NOMO-1 treated with DMSO at 0.1 percent for 48 hours (cell line): ENCODE measurements at regions not wholly inside any gene's neighbourhood (a gene's known extent, or its start where the extent isn't known, plus 50 kb on each side); places are given as distances from the start of the nearest gene placed in this dataset.
"Not testable (repeated sequence)": the region's sequence is repeated elsewhere in the genome, so short reads cannot be mapped to it uniquely, and the experiment has no call there.

ENCODE experiments used
- DNase-seq: peaks from one replicate; lab custom pipeline; 2025; ENCODE audit not compliant: unreplicated experiment; lab: John Stamatoyannopoulos, UW

DNA sequence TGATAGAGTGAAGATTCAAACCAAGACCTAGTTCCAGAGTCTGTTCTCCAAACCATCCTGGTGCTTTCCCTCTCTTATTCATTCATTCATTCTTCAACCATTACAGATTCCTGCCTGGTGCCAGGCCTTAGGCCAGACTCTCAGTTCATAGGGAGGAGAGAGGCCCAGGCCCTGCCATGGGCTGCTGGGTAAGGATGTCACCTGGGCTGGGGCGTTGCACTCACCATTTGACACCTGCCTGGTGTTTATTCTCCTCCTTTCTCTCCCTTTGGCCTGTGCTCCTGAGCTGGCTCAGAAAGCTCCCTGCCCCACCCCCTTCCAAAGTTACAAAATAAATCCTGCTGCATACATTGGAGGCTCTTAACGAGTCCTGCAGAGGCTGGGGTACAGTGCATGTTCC lies 549.8 kb downstream of the MATN1 start:
- no peak for DNase-seq

DNA sequence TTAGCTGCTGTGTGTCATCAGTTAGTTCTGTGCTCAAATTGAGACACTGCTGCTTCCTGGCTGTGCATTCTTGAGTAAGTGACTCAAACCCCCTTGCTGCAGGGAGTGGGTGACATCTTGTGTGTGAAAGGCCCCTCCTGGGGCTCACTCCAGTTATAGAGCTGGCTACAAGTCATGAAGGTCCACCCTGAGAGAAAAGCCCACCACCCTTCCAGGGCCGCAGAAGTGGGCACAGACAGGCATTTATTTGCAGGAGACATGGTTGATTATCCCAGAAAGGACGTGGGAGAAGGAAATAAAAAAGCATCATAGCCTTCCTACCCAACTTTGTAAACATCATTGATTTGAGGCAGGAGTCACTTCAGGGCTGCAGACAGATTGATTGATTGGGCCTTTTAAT lies 550.6 kb downstream of the MATN1 start:
- no peak for DNase-seq

DNA sequence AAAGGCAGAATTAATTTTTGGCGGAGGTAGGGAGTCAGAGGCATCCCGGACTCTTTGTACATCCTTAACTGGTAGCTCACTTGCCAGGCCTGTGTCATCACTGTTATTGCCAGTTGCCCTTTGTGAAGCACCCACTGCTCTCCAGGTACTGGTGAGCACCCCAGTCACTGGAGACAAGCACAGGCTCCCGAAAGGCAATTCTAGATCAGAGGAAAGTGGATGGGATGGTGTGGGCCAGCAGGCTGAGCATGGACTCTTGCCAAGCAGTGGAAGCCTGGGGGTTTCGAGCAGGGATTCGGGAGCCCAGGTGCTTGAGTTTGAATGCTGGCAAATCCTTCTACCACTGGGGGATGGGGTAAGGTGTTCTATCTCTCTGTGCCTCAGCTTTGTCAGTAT lies 551.1 kb downstream of the MATN1 start:
- DNase-seq: no peak

DNA sequence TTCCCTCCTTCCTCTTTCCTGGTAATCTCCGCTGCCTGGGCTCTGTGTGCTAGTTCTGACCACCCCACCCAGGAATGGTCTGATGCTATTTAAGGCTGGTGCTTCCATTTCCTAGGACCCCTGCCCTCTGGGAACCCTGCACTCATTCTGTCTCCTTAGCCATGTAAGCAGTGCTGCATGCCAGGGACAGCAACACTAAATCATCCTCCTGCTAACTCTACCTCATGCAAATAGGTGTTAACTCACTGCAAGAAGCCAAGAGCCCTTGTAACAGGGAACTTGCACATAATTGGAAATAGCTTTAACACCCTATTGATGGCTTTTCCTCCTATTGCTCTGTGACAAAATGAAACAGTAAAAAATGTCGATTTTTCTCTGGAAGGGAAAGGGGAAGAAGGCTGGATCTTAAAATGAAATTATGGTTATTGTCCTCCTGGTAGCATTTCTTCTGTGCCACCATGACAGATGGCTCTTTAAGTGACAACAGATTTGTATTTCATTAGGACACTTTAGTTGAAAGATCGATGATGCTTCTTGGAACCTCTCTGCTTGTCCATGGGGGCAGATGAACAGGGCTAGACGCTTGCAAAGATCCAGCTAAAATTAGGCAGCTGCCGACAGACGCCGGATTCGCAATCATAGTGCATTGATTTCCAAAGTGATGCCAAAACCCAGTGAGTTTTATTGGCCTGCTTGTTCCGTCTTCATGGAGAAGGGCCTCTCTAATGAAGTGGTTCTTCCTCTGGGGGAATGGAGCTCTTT lies 551.7 kb downstream of the MATN1 start:
- no peak for DNase-seq

DNA sequence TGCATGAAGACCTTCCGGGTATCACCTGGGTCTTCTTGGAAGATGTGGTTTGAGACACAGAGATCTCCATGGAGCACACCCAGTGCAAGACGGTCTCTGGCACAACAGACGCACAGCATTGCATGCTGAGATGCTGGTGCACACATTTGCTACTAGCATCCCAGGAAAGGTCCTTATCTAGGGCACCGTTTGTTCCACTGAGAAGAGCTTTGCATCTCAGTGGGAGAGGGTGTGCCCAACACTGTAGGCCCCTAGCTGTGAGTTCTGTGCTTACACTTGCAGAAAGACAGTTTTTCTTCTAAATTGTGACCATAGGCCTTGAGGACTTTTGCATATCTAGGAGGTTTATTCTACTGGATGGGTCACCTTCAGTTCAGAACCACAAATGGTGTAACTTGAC lies 554.1 kb downstream of the MATN1 start:
- DNase-seq: no peak

DNA sequence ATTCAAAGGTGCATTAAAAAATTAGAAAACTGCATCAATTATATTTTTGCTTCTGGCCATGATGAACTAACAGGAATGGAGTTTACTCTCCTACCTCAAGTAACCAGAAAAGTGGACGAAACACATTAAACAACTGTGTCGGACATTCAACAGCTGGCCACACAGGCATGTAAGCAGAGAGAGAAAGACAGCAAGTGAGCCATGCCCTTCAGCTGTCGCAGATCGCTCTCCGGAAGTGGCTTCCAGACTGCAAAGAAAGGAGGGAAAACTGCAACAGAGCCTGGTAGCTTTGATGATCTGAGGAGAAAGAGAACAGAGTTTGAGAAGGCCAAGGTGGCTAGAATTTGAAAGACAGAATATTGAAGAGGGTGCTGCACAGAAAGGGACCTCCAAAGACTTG lies 557.2 kb downstream of the MATN1 start:
- DNase-seq: no peak

DNA sequence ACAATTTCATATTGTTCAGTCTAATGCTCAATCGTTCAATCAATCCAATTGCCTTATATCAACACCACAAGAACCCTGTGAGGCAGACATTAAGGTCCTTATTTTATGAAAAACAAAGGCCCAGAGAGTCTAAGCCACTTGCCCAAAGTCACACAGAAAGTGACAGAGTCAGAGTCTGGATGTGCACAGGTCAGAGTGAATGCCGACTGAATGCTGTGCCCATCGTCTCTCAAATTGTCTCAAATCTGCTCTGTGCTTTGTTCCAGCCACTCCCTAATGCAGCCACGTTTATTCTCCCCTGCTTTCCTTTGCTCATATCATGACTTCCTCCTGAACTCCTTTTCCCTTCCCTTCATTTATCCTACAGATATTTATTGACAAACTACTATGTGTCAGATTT lies 558.3 kb downstream of the MATN1 start:
- DNase-seq: no peak

DNA sequence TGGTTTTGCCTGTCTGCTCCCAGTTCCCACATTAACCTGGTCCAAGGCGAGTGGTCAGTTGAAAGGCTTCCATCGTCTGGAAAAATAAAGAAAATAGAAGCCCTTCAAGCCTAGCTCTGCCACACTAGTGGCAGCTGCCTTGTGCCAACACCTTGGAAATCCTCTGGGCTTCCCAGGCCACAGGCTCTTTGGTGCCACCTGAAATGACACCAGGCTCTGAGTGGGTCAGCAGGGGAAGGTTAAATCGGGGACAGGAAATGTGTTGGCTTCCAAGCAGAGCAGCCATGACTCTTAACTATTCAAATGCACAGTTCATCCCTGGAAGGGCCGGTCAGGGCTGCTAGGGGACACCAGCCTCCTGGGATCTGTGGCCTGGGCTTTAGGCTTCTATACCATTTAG lies 558.7 kb downstream of the MATN1 start:
- no peak for DNase-seq

DNA sequence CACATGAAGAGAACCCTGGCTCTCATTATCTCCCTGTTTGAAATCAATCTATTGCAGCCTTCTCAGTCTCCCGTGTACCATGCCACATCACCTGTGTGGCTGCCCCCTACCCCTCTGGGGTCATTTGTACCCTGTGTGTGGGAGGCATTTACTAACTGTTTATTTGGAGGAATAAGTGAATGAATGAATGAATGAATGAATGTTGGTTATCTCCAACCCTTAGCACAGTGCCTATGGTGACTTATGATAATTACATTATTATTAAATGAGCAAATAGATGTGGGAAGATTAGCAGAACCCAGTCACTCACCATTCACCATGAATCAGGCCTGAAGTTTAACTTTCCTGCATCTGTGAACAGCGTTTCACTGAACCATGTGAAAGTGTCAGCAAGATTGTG lies 560.8 kb downstream of the MATN1 start:
- no peak for DNase-seq

DNA sequence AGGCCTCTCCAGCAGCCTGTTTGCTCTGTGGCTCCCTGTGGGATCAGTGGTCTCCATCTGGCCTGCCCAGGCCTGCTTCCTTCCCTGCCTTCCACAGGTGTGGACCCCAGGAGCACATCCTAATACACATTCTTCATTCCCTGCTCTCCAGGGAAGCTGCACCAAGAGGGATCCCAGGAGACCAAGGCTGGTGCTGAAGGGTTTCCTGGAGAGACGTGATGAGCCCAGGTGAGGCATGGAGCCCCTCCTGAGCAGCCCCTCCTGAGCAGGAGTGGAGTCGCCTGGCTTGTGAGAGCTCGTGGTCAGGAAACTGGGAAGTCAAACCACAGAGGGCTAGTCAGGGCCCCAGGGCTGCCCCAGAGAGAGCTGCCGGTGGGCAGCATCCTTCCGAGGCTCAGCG lies 561.4 kb downstream of the MATN1 start:
- DNase-seq: no peak

DNA sequence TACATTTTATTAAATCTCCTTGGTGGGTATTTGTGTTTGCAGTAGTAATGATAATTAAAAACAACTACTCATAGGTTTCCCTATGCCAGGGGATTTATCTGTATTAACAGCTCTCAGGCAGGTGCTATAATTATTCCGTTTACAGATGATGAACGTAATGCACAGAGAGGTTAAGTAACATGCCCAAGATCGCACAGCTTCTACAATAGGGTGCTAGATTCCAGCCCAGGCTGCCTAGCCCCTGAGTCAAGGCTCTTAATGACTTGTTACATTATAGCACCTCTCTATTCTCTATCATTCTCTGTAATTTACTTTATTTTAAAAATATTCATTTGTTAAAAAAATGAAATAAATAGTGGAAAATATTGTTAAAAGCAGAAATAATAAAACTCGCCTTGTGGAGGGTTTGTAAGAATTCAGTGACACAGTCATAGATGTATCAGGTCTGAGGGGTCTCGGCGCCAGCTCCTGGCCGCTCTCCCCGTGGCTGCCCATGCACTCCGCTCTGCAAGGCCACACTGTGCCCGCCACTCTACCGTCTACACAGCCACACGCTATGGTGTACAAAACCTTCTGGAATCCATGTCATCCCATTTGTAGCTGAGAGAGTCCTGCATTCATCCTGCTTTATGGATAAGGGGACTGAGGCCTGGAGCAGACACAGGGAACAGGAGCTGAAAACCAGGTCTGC lies 562.2 kb downstream of the MATN1 start:
- no peak for DNase-seq

DNA sequence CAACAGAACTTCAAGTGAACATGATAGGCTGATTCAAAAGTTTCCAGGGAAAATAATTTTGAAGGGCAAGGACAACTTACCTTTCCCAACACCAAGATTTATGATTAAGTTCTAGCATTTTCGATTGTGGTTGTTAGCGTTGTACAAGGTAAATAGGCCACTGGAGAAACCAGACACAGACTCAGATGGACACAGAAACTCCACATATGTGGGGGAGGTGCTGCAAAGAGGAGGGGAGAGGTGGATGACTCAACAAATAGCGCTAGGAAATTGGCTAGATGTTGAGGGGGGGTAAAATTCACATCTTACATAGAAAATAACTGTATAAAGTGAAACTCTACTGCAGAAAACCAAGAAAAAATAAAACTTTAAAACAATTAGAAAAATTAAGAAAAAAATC lies 564.4 kb downstream of the MATN1 start:
- DNase-seq: no peak

DNA sequence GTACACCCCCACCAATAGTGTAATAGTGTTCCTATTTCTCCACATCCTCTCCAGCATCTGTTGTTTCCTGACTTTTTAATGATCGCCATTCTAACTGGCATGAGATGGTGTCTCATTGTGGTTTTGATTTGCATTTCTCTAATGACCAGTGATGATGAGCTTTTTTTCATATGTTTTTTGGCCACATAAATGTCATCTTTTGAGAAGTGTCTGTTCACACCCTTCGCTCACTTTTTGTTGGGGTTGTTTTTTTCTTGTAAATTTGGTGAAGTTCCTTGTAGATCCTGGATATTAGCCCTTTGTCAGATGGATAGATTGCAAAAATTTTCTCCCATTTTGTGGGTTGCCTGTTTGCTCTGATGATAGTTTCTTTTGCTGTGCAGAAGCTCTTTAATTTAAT lies 567.7 kb downstream of the MATN1 start:
- DNase-seq: not testable (repeated sequence)

DNA sequence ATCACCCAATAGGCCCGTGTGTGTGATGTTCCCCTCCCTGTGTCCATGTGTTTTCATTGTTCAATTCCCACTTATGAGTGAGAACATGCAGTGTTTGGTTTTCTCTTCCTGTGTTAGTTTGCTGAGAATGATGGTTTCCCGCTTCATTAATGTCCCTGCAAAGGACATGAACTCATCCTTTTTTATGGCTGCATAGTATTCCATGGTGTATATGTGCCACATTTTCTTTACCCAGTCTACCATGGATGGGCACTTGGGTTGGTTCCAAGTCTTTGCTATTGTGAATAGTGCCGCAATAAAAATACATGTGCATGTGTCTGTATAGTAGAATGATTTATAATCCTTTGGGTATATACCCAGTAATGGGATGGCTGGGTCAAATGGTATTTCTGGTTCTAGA lies 568.1 kb downstream of the MATN1 start:
- DNase-seq: not testable (repeated sequence)

DNA sequence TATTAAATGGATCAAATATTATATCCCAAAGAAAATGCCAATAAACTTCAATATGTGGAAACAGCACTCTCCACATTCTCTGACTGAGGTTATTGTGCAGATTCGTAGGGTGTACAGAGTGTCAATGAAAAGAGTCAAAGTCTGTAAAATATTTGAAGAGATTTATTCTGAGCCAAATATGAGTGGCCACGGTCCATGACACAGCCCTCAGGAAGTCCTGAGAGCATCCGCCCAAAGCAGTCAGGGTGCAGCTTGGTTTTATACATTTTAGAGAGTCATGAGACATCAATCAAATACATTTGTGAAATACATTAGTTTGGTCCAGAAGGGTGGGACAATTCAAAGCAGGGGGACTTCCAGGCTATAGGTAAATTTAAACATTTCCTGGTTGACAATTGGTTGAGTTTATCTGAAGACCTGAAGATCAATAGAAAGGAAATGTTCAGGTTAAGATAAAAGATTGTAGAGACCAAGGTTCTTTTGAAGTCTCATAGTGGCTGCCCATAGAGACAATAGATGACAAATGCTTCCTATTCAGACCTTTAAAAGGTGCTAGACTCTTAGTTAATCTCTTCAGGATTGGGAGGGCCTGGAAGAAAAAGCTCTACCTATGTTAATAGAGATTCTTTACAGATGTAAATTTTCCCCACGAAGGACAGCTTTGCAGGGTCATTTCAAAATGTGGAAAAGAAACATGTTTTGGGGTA lies 569.5 kb downstream of the MATN1 start:
- no peak for DNase-seq

DNA sequence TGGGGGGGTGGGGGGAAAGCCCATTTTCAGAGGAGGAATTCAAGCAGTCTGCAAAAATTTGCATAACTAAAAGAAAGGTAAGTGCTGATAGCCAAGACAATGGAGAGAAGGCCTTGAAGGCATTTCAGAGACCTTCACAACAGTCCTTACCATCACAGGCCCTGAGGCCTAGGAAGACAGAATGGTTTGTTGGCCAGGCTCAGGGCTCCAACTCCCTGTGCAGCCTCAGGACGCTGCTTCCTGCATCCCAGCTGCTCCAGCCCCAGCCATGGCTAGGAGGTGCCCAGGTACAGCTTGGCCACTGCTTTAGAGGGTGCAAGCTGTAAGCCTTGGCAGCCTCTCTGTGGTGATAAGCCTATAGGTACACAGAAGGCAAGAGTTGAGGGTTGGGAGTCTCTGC lies 571.6 kb downstream of the MATN1 start:
- DNase-seq: no peak

DNA sequence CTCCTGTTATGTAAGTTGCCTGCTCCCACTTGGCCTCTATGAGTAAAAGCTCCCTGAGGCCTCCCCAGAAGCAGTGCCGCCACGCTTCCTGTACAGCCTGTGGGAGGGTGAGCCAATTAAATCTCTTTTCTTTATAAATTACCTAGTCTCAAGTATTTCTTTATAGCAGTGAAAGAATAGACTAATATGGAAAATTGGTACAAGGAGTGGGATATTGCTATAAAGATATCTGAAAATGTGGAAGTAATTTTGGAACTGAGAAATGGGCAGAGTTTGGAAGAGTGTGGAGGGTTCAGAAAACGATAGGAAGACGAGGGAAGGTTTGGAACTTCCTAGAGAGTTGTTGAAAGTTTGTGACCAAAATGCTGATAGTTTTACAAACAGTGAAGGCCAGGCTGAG lies 572.3 kb downstream of the MATN1 start:
- DNase-seq: no peak

DNA sequence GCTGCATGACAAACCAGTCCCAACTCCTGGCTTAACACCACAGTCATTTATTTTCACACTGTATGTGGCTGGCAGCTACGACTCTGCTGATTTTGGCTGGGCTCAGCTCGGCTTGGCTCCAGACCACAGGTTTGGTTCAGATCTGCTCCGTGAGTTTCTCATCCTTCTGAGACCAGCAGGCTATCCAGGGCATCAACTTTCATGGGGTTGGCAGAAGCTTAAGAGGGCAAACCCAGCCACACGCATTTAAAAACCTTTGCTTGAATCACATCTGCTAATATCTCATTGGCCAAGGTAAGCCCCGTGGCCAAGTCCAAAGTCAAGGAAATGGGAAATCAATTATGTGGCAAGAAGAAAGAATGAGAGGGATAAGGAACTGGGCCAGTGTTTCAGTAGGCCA lies 574.2 kb downstream of the MATN1 start:
- no peak for DNase-seq

DNA sequence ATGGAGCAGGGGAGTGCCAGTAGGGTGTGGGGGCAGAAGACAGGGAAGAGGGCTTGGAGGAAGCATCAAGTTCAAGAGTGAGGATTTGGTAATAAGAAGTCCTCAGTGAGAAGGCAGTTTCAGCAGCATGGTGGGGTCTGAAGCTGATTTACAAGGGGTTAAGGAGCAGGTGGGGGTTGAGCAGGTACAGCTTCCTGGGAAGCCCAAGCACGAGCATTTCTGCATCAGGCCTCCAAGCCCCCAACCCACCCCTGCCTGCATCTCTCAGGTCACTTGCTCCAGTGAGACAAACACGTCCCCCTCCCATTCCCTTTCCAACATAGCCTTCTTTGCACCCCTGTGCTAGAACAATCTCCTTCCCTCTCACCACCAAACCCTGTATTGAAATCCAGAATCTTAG lies 574.7 kb downstream of the MATN1 start:
- no peak for DNase-seq

DNA sequence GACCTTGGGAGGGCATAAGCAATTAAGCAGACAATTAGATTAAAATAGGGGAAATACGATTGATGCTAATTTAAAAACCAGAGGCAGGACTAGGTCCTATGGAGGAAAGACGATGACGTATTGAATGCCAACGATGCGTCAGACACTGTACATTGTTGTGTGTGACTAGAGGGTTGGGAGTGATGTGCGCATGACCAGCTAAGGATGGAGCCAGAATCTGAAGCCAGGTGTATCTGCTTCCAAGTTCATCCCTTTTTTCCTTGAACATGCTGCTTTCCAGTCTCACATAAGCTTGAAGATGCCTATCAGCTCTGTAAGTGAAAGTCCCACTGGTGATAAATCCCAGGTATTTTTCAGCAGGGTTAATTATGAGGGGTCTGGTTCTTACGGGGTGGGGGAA lies 576.2 kb downstream of the MATN1 start:
- no peak for DNase-seq

DNA sequence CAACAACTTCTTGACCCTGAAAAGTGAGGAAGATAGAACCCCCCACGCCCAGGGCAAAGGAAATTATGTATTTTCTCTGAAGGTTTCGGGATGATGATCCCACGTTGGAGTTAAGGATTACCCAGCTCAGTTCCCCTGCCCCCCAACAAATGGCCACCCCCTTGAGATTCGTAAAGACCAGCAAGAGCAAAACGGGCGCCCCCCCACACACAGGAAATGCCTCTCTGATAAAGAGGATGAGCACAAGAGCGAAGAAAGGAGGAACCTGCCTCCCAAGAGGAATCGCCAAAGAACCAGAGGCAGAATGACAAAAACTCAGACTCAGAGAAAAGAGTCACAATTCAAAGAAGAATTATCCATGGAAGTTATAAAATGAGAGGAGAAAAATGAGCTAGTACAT lies 576.9 kb downstream of the MATN1 start:
- no peak for DNase-seq

DNA sequence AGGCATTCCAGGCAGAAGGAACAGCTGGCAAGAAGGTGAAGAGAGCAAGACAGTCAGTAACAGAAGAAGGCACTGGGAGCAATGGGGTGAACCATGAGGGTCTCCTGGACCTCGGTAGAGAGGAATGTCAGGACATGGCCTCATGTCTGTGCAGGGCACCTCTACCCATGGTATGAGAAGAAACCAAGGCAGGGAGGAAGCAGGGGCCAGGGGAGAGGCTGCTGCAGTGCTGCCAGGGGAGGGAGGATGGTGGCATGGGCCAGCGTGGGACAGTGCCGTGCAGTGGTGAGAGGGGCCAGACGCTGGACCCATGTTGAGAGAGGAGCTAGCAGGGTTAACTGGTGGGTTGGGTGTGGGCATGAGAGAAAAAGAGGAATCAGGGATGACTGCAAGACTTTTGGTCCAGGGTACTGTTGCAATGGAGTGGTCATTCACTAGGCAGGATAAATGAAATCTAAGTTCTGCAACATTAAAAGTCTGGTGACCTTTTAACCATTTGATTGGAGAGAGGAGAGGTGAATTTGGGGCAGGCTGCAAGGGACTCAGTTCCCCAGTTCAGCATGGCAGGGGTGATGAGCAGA lies 577.6 kb downstream of the MATN1 start:
- DNase-seq: no peak
